Subcutaneous abdominal adipose tissue (tissue), 5 donors: ENCODE measurements at regions not wholly inside any gene's neighbourhood (a gene's known extent, or its start where the extent isn't known, plus 50 kb on each side); places are given as distances from the start of the nearest gene placed in this dataset.
"Not testable (repeated sequence)": the region's sequence is repeated elsewhere in the genome, so short reads cannot be mapped to it uniquely, and the experiment has no call there.

Experiments
- H3K27ac ChIP-seq: one replicate; pipeline ENCODE4 v1.7.0; 2013; ENCODE audit warnings: low read depth, mild to moderate bottlenecking, inconsistent platforms, low read length, moderate library complexity
- H3K27me3 ChIP-seq, 5 donors: one replicate each; pipeline ENCODE4 v1.7.0; 2013; ENCODE audit warnings: low read length in 5 of 5, inconsistent platforms in 1 of 5; ENCODE audit not compliant: control insufficient read depth in 5 of 5, insufficient read depth in 4 of 5
- H3K36me3 ChIP-seq, 5 donors: one replicate each; pipeline ENCODE4 v1.7.0; 2013; ENCODE audit warnings: low read length in 5 of 5; ENCODE audit not compliant: control insufficient read depth in 5 of 5, insufficient read depth in 5 of 5
- H3K4me1 ChIP-seq, 5 donors: one replicate each; pipeline ENCODE4 v1.7.0; 2013; ENCODE audit warnings: low read length in 5 of 5, mild to moderate bottlenecking in 3 of 5, moderate library complexity in 1 of 5; ENCODE audit not compliant: control insufficient read depth in 5 of 5, insufficient read depth in 5 of 5
- H3K4me3 ChIP-seq, 5 donors: one replicate each; pipeline ENCODE4 v1.7.0; 2013; ENCODE audit warnings: low read length in 5 of 5, low read depth in 1 of 5
- H3K9ac ChIP-seq, 5 donors: one replicate each; pipeline ENCODE4 v1.7.0; 2013; ENCODE audit warnings: low read length in 5 of 5, mild to moderate bottlenecking in 4 of 5, moderate library complexity in 3 of 5
- H3K9me3 ChIP-seq, 5 donors: one replicate each; pipeline ENCODE4 v1.7.0; 2013; ENCODE audit warnings: low read length in 5 of 5; ENCODE audit not compliant: control insufficient read depth in 5 of 5
- donor health status: healthy.
- donor health status: healthy.
- donor health status: healthy.
- donor health status: healthy.
- donor health status: healthy.

DNA sequence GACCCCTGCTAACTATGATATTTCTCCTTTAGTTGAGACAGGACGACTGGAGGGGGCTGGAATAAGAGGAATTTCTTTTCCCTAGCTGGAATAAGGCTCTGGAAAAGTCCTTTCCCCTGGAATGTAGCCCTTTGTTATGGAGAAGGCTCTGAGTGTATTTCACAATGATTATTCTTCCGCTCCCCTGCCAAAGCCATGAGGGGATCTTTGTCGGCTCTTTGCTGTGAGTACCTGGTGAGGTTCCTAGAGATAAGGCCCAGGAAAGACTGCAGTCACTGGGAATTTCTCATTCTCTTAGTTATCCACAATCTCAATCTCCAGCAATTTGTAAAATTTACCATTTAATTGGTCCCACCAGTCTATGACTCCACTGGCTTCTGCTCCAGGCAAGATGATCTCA, 340.2 kb upstream of the HNRNPA3 start:
- no peaks in the 10 kb centered on the region for H3K36me3 ChIP-seq
- H3K4me3 ChIP-seq, result no peak overlapping the region
- peaks cover 0 to 11% (median 4%) of the 10 kb centered on the region in 5 donors for H3K9me3 ChIP-seq
- peaks cover 0 to 2% (median 0%) of the 10 kb centered on the region in 5 donors for H3K27me3 ChIP-seq
- no peaks in the 10 kb centered on the region for H3K4me1 ChIP-seq
- no peak overlapping the region for H3K27ac ChIP-seq
- no peak overlapping the region for H3K9ac ChIP-seq

- Histone ChIP-seq H3K9me3 (peaks cover 0 to 11% (median 4%) of the 10 kb centered on the region in 5 donors), H3K9ac (no peak overlapping the region), H3K4me3 (no peak overlapping the region), H3K4me1 (no peaks in the 10 kb centered on the region), H3K36me3 (no peaks in the 10 kb centered on the region), H3K27ac (no peak overlapping the region), H3K27me3 (peaks cover 0 to 2% (median 0%) of the 10 kb centered on the region in 5 donors)
Observed at GRCh38 chr2:176873403-176873802, 339.2 kb upstream of the HNRNPA3 start.

- Histone ChIP-seq H3K9ac (no peak overlapping the region), H3K4me1 (no peaks in the 10 kb centered on the region), H3K9me3 (peaks cover 0 to 4% (median 0%) of the 10 kb centered on the region in 5 donors), H3K27me3 (peaks cover 0 to 2% (median 0%) of the 10 kb centered on the region in 5 donors), H3K4me3 (no peak overlapping the region), H3K36me3 (no peaks in the 10 kb centered on the region), H3K27ac (no peak overlapping the region)
Observed at GRCh38 chr2:176876493-176877103, 336.0 kb upstream of the HNRNPA3 start.

DNA sequence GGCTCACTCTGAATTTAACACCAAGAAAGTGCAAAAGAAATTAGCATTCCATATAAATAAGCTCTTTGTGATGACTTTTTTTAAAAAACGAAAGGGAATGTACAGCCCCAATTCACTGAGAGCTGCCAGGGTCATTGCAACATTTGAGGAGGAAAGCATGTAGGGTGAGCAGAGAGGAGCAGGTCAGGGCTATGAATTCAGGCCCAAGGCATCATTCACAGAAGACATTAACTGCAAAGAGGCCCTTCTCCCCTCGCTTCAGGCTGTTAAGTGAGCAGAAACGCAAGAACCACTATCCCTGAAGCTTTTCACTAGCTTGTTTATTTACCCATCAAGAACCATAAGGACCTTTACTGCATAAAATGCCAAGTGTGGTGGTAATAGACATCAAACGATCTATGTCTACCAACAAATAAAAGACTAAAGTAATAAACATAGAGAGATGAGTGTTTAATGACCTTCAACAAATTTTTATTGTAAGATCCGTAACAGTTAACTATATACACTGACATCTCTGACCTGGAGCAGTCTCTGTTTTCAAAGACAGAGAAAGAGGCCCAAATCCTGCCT, 333.1 kb upstream of the HNRNPA3 start:
- Histone ChIP-seq H3K27ac (no peak overlapping the region), H3K9ac (no peak overlapping the region), H3K4me3 (no peak overlapping the region), H3K27me3 (peaks cover 0 to 2% (median 0%) of the 10 kb centered on the region in 5 donors), H3K36me3 (no peaks in the 10 kb centered on the region), H3K9me3 (no peaks in the 10 kb centered on the region), H3K4me1 (no peaks in the 10 kb centered on the region)

GRCh38 chr2:176882045-176882444, 330.5 kb upstream of the HNRNPA3 start:
- H3K4me1 ChIP-seq, H3K4me3 ChIP-seq, H3K9me3 ChIP-seq, H3K36me3 ChIP-seq, H3K9ac ChIP-seq, H3K27me3 ChIP-seq, H3K27ac ChIP-seq: not testable (repeated sequence)

DNA sequence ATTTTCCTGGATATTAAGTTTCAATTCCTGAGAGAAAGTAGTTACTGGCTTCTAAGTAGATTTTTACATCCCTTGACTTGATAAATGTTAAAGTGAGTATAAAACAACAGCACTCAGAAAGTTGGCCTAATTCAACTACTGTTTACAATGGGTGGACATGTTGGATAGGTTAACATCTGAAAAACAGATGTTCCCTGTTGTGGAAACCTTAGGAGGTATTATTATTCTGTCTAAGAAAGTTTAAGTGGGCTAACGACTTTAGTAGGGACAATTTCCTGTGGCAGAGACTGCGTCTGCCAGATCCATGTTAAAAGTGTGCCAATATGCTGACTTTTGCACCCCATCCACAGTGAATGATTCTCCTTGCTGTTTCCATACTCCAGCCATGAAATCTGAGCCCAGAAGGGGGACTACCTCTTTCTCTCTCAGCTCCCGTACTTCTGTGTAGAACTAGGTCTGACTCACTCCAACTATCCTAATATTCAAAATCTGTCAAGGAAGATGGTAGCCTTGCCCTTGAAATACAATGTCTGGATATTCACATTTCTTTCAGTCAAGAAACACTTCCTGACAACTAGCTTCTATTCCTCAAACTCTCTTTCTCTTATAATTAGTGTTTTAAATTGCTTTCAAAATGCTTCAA, 327.5 kb upstream of the HNRNPA3 start:
- no peak overlapping the region for H3K4me3 ChIP-seq
- H3K4me1 ChIP-seq, result no peaks in the 10 kb centered on the region
- H3K27me3 ChIP-seq, result no peaks in the 10 kb centered on the region
- H3K9me3 ChIP-seq, result no peaks in the 10 kb centered on the region
- H3K36me3 ChIP-seq, result no peaks in the 10 kb centered on the region
- H3K27ac ChIP-seq, result no peak overlapping the region
- H3K9ac ChIP-seq, result no peak overlapping the region

- Histone ChIP-seq H3K36me3 (no peaks in the 10 kb centered on the region), H3K4me1 (no peaks in the 10 kb centered on the region), H3K9me3 (no peaks in the 10 kb centered on the region), H3K9ac (no peak overlapping the region), H3K27ac (no peak overlapping the region), H3K27me3 (no peaks in the 10 kb centered on the region), H3K4me3 (no peak overlapping the region)
Observed at GRCh38 chr2:176885661-176886060, 326.9 kb upstream of the HNRNPA3 start.

- H3K4me1 ChIP-seq, result no peaks in the 10 kb centered on the region
- H3K27ac ChIP-seq, result no peak overlapping the region
- H3K4me3 ChIP-seq, result no peak overlapping the region
- no peak overlapping the region for H3K9ac ChIP-seq
- no peaks in the 10 kb centered on the region for H3K36me3 ChIP-seq
- no peaks in the 10 kb centered on the region for H3K9me3 ChIP-seq
- H3K27me3 ChIP-seq, result no peaks in the 10 kb centered on the region
Observed at GRCh38 chr2:176891105-176891504, 321.5 kb upstream of the HNRNPA3 start.

- Histone ChIP-seq H3K27ac (no peak overlapping the region), H3K9ac (no peak overlapping the region), H3K4me3 (no peak overlapping the region), H3K9me3 (no peaks in the 10 kb centered on the region), H3K27me3 (no peaks in the 10 kb centered on the region), H3K36me3 (no peaks in the 10 kb centered on the region), H3K4me1 (no peaks in the 10 kb centered on the region)
Observed at GRCh38 chr2:176891857-176892256, 320.7 kb upstream of the HNRNPA3 start.

DNA sequence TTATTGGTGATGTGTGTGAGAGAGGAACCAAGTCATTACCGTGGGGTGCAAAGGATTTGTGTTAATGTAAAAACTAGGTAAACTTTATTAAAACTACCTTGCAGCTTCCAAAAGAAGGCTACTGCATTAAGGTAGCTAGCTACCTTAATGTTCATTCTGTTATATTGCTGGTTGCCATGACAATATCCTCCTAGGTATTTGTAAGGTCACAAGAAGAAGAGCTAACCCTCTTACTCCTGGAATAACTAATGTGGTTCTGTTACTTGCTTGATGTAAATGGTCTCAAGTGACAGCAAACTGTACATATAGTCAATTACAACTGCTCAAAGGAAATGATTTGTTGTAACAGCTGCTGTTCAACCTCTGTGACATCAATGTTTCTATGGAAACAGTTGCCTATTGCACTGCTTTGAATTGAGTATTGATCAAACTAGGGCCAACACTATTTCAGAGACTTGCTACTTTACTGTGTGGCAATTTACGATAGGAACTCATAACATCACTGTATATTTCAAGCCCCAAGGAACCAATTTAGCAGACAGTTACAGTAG, 319.8 kb upstream of the HNRNPA3 start:
- Histone ChIP-seq H3K4me3 (no peak overlapping the region), H3K4me1 (no peaks in the 10 kb centered on the region), H3K27me3 (no peaks in the 10 kb centered on the region), H3K36me3 (no peaks in the 10 kb centered on the region), H3K9me3 (no peaks in the 10 kb centered on the region), H3K27ac (no peak overlapping the region), H3K9ac (no peak overlapping the region)
